ENCODE measurements at regions not wholly inside any gene's neighbourhood (a gene's known extent, or its start where the extent isn't known, plus 50 kb on each side); places are given as distances from the start of the nearest gene placed in this dataset.

- DNase-seq (ENCODE audit: low read depth, low spot score), result no peak
These were observed 160.6 kb upstream of the BDNF start for GRCh38 chr11:27860811-27861210.

DNA sequence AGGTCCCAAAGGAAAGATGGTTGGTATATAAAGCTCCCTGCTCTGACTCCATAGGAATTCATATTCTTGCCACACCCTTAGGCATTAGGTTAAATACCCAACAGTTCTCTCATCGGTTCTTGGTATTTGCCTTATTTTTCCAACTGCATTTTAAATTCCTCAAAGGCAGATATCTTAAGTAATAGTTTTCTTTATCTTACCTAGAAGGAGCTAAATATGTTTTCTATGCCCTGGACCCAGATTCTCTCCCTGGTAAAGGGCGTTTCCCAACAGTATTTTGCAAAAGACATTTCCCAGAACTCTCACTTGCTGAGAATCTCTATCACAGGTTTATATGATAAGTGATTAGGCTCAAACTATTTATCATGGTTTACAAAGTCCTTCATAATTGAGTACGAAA, 158.6 kb upstream of the BDNF start:
- DNase-seq (ENCODE audit: low read depth, low spot score), result no peak

DNA sequence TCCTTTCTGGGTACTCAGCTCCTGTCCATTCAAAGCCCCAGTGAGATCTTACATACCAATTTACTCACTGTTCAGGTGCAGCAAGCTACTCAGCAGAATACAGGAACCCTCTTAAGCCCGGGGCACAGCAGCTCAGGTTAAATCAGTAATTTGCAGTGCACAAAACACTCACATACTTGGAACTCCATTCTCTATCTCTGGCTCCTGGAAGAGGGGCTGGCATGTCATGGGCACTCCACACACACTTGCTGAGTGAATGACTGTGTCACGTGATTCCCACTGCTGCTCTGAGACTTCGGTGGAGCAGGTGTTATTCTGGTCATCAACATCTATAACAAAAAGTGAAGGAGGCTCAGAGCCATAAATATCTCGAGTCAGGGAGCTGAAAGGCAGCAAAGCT, 157.3 kb upstream of the BDNF start:
- DNase-seq (ENCODE audit: low read depth, low spot score), result no peak

DNA sequence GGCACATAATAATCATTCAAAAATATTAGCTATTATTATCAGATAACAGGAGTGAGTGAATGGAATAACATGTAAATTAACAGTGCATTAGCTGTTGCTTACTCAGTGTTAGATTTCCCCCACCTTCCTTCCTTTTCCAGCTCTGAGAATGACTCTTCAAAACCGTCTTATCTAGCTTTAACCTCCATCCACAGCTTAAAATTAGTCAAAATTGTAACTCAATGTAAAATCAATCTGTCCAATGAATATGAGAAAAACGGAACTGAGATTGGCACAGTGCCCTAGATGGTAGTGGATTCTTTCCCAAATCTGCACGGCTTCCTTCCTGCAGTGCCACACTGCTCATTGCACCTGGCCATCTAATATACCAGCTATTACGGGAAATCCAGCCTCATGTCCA, 156.8 kb upstream of the BDNF start:
- DNase-seq (ENCODE audit: low read depth, low spot score), result no peak

- DNase-seq (ENCODE audit: low read depth, low spot score), result no peak
These were observed 148.2 kb upstream of the BDNF start for GRCh38 chr11:27848423-27848822.

GRCh38 chr11:27847496-27847895, 147.2 kb upstream of the BDNF start:
- no peak for DNase-seq (ENCODE audit: low read depth, low spot score)

GRCh38 chr11:27842290-27842689, 142.0 kb upstream of the BDNF start:
- no peak for DNase-seq (ENCODE audit: low read depth, low spot score)

GRCh38 chr11:27841023-27841422, 140.8 kb upstream of the BDNF start:
- DNase-seq (ENCODE audit: low read depth, low spot score), result no peak

- no peak for DNase-seq (ENCODE audit: low read depth, low spot score)
These were observed 139.1 kb upstream of the BDNF start for GRCh38 chr11:27839226-27839913.

GRCh38 chr11:27838674-27839073, 138.4 kb upstream of the BDNF start:
- no peak for DNase-seq (ENCODE audit: low read depth, low spot score)

DNA sequence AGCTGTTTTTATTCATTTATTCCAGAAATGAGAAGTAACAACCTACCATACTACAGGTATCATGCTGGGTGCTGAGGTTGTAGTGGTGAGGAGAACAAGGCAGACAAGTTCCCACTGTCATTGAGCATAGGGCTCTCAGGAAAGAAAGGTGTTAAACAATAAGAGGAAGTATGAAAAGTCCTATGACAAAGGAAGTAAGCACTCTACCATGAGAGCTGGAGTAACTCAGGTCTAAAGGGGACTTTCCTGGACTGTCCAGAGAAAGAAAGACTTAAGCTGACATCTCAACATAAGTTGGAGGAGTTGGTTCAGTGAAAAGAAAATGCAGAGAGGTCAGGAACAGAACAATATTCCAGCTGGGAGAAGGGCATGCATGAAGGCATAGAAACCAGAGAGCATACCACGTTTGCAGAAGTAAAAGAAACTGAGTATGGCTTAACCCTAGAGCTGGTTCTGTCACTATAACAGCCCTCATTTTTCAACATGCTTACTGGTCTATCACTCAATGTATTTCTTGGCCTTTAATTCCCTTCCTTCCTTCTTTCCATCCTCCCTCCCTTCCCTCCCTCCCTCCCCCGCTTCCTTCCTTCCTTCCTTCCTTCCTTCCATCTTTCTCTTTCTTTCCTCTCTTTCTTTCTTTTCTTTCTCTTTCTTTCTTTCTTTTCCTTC, 137.8 kb upstream of the BDNF start:
- no peak for DNase-seq (ENCODE audit: low read depth, low spot score)

GRCh38 chr11:27830206-27830605, 130.0 kb upstream of the BDNF start:
- no peak for DNase-seq (ENCODE audit: low read depth, low spot score)

GRCh38 chr11:27820249-27820648, 120.0 kb upstream of the BDNF start:
- DNase-seq (ENCODE audit: low read depth, low spot score), result no peak

DNA sequence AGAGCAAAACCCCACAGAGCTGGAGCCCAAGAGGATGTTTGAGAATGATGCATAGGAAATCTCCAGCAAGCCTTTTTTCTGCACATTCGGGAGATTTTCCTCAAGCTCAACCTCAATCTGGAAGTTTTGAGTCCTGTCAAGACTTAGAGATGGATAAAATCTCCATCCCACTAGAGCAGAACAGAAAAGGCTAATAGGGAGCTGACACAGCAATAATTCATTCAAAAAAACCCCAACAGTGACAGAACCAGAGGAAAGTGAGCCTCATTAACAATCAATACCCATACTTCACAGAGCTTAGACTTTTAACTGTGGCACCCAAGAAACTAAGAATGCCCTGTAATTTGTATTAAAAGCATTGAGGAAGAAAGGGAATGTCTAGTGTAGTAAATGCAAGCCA, 115.9 kb upstream of the BDNF start:
- no peak for DNase-seq (ENCODE audit: low read depth, low spot score)

DNA sequence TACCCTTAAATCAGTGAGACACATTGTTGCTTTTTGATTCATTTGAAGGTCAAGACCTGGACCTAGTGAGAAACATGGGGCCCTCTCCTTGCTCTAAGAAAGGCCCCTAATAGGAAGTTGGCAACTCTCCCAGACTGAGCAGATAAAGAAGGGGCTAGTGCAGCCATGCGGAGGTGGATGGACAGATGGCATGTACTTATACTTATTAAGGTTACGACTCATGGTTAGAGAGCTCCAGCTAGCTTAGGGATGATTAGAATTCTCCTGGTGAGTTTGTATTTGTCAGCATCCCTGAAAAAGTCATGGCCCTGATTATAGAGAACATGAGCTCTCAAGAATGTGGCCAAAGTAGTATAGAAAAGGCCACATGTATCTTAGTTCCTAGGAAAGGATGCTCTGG, 112.1 kb upstream of the BDNF start:
- DNase-seq (ENCODE audit: low read depth, low spot score), result no peak

GRCh38 chr11:27807596-27807995, 107.3 kb upstream of the BDNF start:
- no peak for DNase-seq (ENCODE audit: low read depth, low spot score)

GRCh38 chr11:27806122-27806521, 105.9 kb upstream of the BDNF start:
- DNase-seq (ENCODE audit: low read depth, low spot score), result no peak

- DNase-seq (ENCODE audit: low read depth, low spot score), result no peak
These were observed 96.0 kb upstream of the BDNF start for GRCh38 chr11:27795955-27796861.

- no peak for DNase-seq (ENCODE audit: low read depth, low spot score)
These were observed 86.6 kb upstream of the BDNF start for GRCh38 chr11:27786864-27787263.

DNA sequence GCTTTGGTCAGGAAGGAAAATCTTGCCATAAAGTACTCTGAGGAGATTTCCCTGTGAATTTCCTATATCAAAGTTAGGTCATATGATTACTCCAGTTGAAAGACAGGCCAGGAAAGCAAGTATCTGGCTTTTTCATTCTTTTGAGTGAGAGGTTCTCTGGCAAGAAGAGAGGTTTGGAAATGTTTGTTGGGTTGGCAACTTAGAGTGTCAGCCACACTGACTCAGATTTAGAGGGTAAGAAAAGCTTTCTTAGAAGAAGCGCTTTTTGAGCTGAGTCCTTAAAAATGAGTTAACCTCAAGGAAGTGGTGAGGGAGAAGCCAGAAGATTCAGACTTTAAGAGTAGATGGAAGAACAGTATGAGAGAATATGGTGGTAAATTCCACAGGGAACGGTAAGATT, 86.1 kb upstream of the BDNF start:
- DNase-seq (ENCODE audit: low read depth, low spot score), result no peak

DNA sequence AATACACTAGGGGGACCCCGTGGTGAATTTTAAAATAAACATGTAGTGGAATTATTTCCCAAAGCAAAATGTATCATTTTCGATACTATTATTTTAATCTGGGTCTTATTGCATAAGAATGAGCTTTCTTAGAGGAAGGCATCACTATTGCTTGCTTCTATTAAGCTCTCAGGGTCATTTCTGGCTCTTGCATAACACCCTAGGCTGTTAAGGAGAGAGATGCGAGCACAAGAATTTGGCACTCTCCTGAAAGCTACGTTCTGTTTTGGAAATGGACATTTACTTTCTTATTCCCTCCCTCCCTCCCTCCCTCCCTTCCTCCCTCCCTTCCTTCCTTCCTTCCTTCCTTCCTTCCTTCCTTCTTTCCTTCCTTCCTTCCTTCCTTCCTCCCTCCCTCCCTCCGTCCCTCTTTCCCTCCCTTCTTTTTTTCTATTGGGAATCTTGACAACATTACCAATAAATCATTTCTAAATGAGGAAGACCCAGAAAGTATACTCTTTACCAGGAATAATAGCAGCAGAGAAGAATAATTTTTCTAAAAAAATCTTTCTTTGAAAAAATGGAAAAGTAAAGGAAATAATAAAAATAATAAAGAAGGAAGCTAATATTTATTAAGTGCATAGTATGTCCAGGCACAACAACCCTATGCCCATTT, 83.6 kb upstream of the BDNF start:
- no peak for DNase-seq (ENCODE audit: low read depth, low spot score)

DNA sequence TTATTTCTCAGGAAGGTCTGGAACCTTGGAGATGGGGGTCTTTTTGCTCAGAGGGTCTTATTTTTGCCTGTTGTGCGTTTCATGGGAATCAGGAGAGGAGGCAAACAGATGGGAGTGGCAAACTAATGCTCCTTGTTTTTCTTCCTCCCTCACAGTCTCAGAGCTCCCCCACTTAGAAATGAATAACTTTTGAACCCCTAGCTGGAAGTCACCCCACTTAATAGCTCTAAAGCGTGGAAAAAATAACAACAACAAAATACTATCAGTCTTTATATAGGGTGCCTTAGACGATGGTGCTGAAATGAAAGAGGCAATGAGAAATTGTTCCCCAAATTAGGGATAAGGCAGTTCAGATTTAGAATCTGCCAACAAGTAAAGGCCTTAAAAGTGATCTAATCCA, 76.8 kb upstream of the BDNF start:
- no peak for DNase-seq (ENCODE audit: low read depth, low spot score)

Measured in brain pericyte (primary cell).